ENCODE measurements at regions not wholly inside any gene's neighbourhood (a gene's known extent, or its start where the extent isn't known, plus 50 kb on each side); places are given as distances from the start of the nearest gene placed in this dataset.
A peak's percentile ranks its signal among the peaks of the same experiment; 100 is the strongest.

DNA sequence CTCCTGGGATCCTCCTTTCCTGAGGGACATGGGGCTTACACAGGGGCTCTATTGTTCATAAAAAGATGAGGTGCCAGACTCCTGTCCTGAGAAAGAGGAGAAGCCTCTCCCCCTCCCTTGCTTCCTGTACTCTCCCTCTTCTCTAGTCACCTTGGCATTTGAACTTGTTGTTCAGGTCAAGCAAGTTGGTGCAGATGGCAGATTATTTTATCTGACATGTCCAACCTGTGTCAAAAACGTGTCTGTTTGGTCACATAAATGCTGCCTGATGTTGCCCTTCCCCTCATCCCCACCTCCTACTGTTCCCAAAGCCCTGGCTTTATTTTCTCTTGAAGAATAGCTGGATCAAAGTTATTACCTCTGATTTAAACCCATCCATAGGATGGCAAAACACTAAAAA is 154.8 kb downstream of the TMX1 start:
- H3K27ac ChIP-seq (ENCODE audit: insufficient read depth, low read depth, low read length): peak overlapping the region; percentile 99
- H3K9me3 ChIP-seq (replicated peaks; ENCODE audit: control insufficient read depth, insufficient read depth, low read length): no peaks in the 10 kb centered on the region
- peaks cover 52% of the 10 kb centered on the region for H3K4me1 ChIP-seq (ENCODE audit: control insufficient read depth, extremely low read depth, insufficient read depth, low read length)
- H3K79me2 ChIP-seq (ENCODE audit: control insufficient read depth, insufficient read depth, low read length): no peaks in the 10 kb centered on the region
- POLR2A ChIA-PET: interaction anchor here (1.1 to 3.0 kb wide), 3 partner anchors 152 to 286 kb away, joined by 3 to 37 read pairs (median 3); partner anchors contain the start of gene FRMD6
- no peaks in the 10 kb centered on the region for H4K20me1 ChIP-seq (replicated peaks; ENCODE audit: control insufficient read depth, extremely low read depth, insufficient read depth, low read length)
- no peaks in the 10 kb centered on the region for H3K27me3 ChIP-seq (ENCODE audit: control insufficient read depth in 2 of 2, insufficient read depth in 2 of 2, low read length in 2 of 2)
- DNase-seq (ENCODE audit: low read depth, low spot score) (no peak), FAIRE-seq (no peak)
- no peaks in the 10 kb centered on the region for H3K36me3 ChIP-seq (ENCODE audit: control insufficient read depth in 2 of 2, extremely low read depth in 1 of 2, insufficient read depth in 2 of 2, low read length in 2 of 2)
- no TSS peak for BruUV-seq (replicated peaks)
- H3K4me2 ChIP-seq (ENCODE audit: insufficient read depth, low read length): peak overlapping the region; percentile 9
- intact Hi-C loops (cut with micrococcal nuclease): loop anchor here (1.0 to 10.0 kb wide), 3 partner anchors 112 to 380 kb away; no protein-coding TSS in a partner anchor
- no peak overlapping the region for H2AFZ ChIP-seq (ENCODE audit: low read depth, low read length)
- no peaks in the 10 kb centered on the region for H3K9me1 ChIP-seq (replicated peaks; ENCODE audit: control insufficient read depth, extremely low read depth, insufficient read depth, low read length)
- dilution Hi-C loops (cut with MboI; ENCODE audit: extremely low pct_ligation_motif_present, low sequenced_read_pairs): no loop called here
- peak overlapping the region; percentile 93 for H3K9ac ChIP-seq (replicated peaks; ENCODE audit: extremely low read depth, insufficient read depth, low read length)
- CTCF ChIA-PET: interaction anchor here (1.0 to 5.3 kb wide), 3 partner anchors 111 to 385 kb away, joined by 3 to 38 read pairs (median 14); partner anchors contain the start of gene FRMD6
- no peak overlapping the region for H3K4me3 ChIP-seq (replicated peaks in 1 of 3; ENCODE audit: insufficient read depth in 1 of 3, low read depth in 1 of 3, low read length in 3 of 3)
- TF ChIP-seq EZH2 (IDR thresholded peaks at IDR 0.05; ENCODE audit: borderline replicate concordance, low read depth, low read length, severe bottlenecking): no peak
- TF ChIP-seq GATA2 (IDR thresholded peaks at IDR 0.05; ENCODE audit: insufficient read depth, insufficient read length, low read depth, low read length): no peak

DNA sequence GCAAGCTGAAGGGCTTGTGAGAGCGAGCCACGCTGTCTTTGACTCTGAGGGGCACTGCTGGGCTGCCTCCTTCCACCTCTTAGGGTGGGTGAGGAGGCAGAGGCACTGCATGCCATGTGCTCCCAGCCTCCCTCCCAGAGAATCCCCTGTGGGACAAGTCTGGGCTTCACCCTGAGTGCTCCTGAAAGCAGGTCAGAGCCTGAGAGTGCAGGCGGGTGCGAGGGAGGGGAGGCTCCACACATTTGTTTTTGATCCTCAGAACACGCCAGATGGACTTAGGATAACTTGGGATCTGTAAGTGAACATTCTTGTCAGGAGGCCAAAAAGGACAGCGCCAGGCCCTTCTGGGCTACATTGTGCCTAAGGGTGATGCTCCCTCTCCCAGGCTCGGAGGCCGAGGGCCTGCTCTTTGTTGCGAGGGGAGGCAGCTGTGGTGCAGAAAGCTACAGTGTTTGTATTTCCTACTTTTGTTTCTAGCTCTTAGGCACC is 155.4 kb downstream of the TMX1 start:
- POLR2A ChIA-PET: interaction anchor here (0.6 to 3.0 kb wide), 7 partner anchors 33 to 285 kb away, joined by 3 to 37 read pairs (median 3); partner anchors contain the start of gene FRMD6
- no peaks in the 10 kb centered on the region for H3K36me3 ChIP-seq (ENCODE audit: control insufficient read depth in 2 of 2, extremely low read depth in 1 of 2, insufficient read depth in 2 of 2, low read length in 2 of 2)
- no peaks in the 10 kb centered on the region for H3K9me1 ChIP-seq (replicated peaks; ENCODE audit: control insufficient read depth, extremely low read depth, insufficient read depth, low read length)
- peak overlapping the region; percentile 99 for H3K27ac ChIP-seq (ENCODE audit: insufficient read depth, low read depth, low read length)
- H3K4me3 ChIP-seq (replicated peaks in 1 of 3; ENCODE audit: insufficient read depth in 1 of 3, low read depth in 1 of 3, low read length in 3 of 3): peak overlapping the region in 1 of 3 experiments; percentile 26
- FAIRE-seq (peak; percentile 81), DNase-seq (ENCODE audit: low read depth, low spot score) (peak; percentile 91)
- CTCF ChIA-PET: interaction anchor here (0.7 to 5.3 kb wide), 5 partner anchors 112 to 384 kb away, joined by 3 to 38 read pairs (median 3); partner anchors contain the start of gene FRMD6
- BruUV-seq (replicated peaks): no TSS peak
- peak overlapping the region; percentile 78 for H2AFZ ChIP-seq (ENCODE audit: low read depth, low read length)
- intact Hi-C loops (cut with micrococcal nuclease) (loop anchor here (1.0 to 10.0 kb wide), 3 partner anchors 112 to 379 kb away; no protein-coding TSS in a partner anchor), dilution Hi-C loops (cut with MboI; ENCODE audit: extremely low pct_ligation_motif_present, low sequenced_read_pairs) (no loop called here)
- H3K4me2 ChIP-seq (ENCODE audit: insufficient read depth, low read length): peak overlapping the region; percentile 87
- H3K27me3 ChIP-seq (ENCODE audit: control insufficient read depth in 2 of 2, insufficient read depth in 2 of 2, low read length in 2 of 2): no peaks in the 10 kb centered on the region
- H4K20me1 ChIP-seq (replicated peaks; ENCODE audit: control insufficient read depth, extremely low read depth, insufficient read depth, low read length): no peaks in the 10 kb centered on the region
- peaks cover 52% of the 10 kb centered on the region for H3K4me1 ChIP-seq (ENCODE audit: control insufficient read depth, extremely low read depth, insufficient read depth, low read length)
- H3K9me3 ChIP-seq (replicated peaks; ENCODE audit: control insufficient read depth, insufficient read depth, low read length): no peaks in the 10 kb centered on the region
- TF ChIP-seq EZH2 (IDR thresholded peaks at IDR 0.05; ENCODE audit: borderline replicate concordance, low read depth, low read length, severe bottlenecking): no peak
- TF ChIP-seq, protein P1, sequence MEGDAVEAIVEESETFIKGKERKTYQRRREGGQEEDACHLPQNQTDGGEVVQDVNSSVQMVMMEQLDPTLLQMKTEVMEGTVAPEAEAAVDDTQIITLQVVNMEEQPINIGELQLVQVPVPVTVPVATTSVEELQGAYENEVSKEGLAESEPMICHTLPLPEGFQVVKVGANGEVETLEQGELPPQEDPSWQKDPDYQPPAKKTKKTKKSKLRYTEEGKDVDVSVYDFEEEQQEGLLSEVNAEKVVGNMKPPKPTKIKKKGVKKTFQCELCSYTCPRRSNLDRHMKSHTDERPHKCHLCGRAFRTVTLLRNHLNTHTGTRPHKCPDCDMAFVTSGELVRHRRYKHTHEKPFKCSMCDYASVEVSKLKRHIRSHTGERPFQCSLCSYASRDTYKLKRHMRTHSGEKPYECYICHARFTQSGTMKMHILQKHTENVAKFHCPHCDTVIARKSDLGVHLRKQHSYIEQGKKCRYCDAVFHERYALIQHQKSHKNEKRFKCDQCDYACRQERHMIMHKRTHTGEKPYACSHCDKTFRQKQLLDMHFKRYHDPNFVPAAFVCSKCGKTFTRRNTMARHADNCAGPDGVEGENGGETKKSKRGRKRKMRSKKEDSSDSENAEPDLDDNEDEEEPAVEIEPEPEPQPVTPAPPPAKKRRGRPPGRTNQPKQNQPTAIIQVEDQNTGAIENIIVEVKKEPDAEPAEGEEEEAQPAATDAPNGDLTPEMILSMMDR (IDR thresholded peaks at IDR 0.05; ENCODE audit: extremely low read depth in 1 of 2, insufficient read depth in 1 of 2, low read depth in 1 of 2, low read length in 2 of 2): no peak
- TF ChIP-seq POLR2AphosphoS5 (IDR thresholded peaks at IDR 0.05; ENCODE audit: insufficient read depth, low read depth, low read length): peak; percentile 62
- TF ChIP-seq MYC (IDR thresholded peaks at IDR 0.05; ENCODE audit: low read depth, low read length): peak; percentile 38
- TF ChIP-seq, protein P2, sequence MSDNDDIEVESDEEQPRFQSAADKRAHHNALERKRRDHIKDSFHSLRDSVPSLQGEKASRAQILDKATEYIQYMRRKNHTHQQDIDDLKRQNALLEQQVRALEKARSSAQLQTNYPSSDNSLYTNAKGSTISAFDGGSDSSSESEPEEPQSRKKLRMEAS (IDR thresholded peaks at IDR 0.05; ENCODE audit: insufficient read depth, insufficient read length): peak; percentile 64
- TF ChIP-seq FOS (IDR thresholded peaks at IDR 0.05; ENCODE audit: borderline replicate concordance, insufficient read depth, low read length): no peak
- no peaks in the 10 kb centered on the region for H3K79me2 ChIP-seq (ENCODE audit: control insufficient read depth, insufficient read depth, low read length)
- peak overlapping the region; percentile 93 for H3K9ac ChIP-seq (replicated peaks; ENCODE audit: extremely low read depth, insufficient read depth, low read length)

All from endothelial cell of umbilical vein (primary cell).